OCI-LY1 (cell line): ENCODE measurements at regions not wholly inside any gene's neighbourhood (a gene's known extent, or its start where the extent isn't known, plus 50 kb on each side); places are given as distances from the start of the nearest gene placed in this dataset.

Source experiments
- H2AFZ ChIP-seq: fragments of 200-600 bp; sonication (generic), shearing (Covaris generic); 2 replicates; pipeline ENCODE4 v1.6.0; 2014; ENCODE audit warnings: antibody characterized with exemption, mild to moderate bottlenecking, low read length
- H3F3A ChIP-seq: fragments of 200-600 bp; sonication (generic), shearing (Covaris generic); 2 replicates; pipeline ENCODE4 v1.6.0; 2014; ENCODE audit warnings: mild to moderate bottlenecking, antibody characterized with exemption, low read length, moderate library complexity; ENCODE audit not compliant: insufficient read depth
- H3K27ac ChIP-seq: fragments of 200-600 bp; sonication (generic); 2 replicates; pipeline ENCODE4 v1.5.1; 2014; ENCODE audit warnings: low read length, mixed run types, mild to moderate bottlenecking, low read depth; ENCODE audit not compliant: poor library complexity, severe bottlenecking
- H3K27me3 ChIP-seq: fragments of 200-600 bp; sonication (generic); 2 replicates; pipeline ENCODE4 v1.6.0; 2014; ENCODE audit warnings: antibody characterized with exemption, mild to moderate bottlenecking, low read length, moderate library complexity; ENCODE audit not compliant: insufficient read depth
- H3K36me3 ChIP-seq: fragments of 200-600 bp; sonication (generic); 2 replicates; pipeline ENCODE4 v1.6.1; 2014; ENCODE audit warnings: mild to moderate bottlenecking, antibody characterized with exemption, low read length, moderate library complexity, mixed read lengths; ENCODE audit not compliant: insufficient read depth
- H3K4me1 ChIP-seq: fragments of 200-600 bp; sonication (generic); 2 replicates; pipeline ENCODE4 v1.5.1; 2014; ENCODE audit warnings: mild to moderate bottlenecking, low read length, moderate library complexity; ENCODE audit not compliant: insufficient read depth, severe bottlenecking
- H3K4me2 ChIP-seq: fragments of 200-600 bp; sonication (generic), shearing (Covaris generic); 2 replicates; pipeline ENCODE4 v1.6.1; 2014; ENCODE audit warnings: low read length
- H3K4me3 ChIP-seq: fragments of 200-600 bp; sonication (generic); 2 replicates; pipeline ENCODE4 v1.5.1; 2014; ENCODE audit warnings: low read length, low read depth, mild to moderate bottlenecking, mixed read lengths; ENCODE audit not compliant: poor library complexity, severe bottlenecking
- H3K79me2 ChIP-seq: fragments of 200-600 bp; shearing (Covaris generic); 2 replicates; pipeline ENCODE4 v1.6.1; 2016; ENCODE audit warnings: mixed run types, low read length, mixed read lengths; ENCODE audit not compliant: insufficient read depth
- H3K9ac ChIP-seq: fragments of 200-600 bp; sonication (generic), shearing (Covaris generic); 2 replicates; pipeline ENCODE4 v1.6.1; 2014; ENCODE audit warnings: mild to moderate bottlenecking, low read length, mixed read lengths
- H3K9me2 ChIP-seq: fragments of 200-600 bp; sonication (generic), shearing (Covaris generic); 2 replicates; pipeline ENCODE4 v1.6.1; 2014; ENCODE audit warnings: low read depth, mild to moderate bottlenecking, low read length, mixed read lengths
- H3K9me3 ChIP-seq: fragments of 200-600 bp; shearing (Covaris generic); 2 replicates; pipeline ENCODE4 v1.6.1; 2014; ENCODE audit warnings: low read length, mixed read lengths
- H4K20me1 ChIP-seq: fragments of 200-600 bp; sonication (generic), shearing (Covaris generic); 2 replicates; pipeline ENCODE4 v1.6.0; 2016; ENCODE audit warnings: mild to moderate bottlenecking, low read length; ENCODE audit not compliant: insufficient read depth
- EZH2 ChIP-seq: fragments of 200-600 bp; sonication (generic), shearing (Covaris generic); IDR thresholded peaks from 2 replicates; pipeline ENCODE4 v1.8.0; 2017; ENCODE audit warnings: borderline replicate concordance, mixed run types, mild to moderate bottlenecking, antibody characterized with exemption, low read length, moderate library complexity, mixed read lengths
- TF ChIP-seq, protein P1 (sequence below): fragments of 200-600 bp; sonication (generic), shearing (Covaris generic); IDR thresholded peaks from 2 replicates; pipeline ENCODE4 v1.5.1; 2017; ENCODE audit warnings: mild to moderate bottlenecking, antibody characterized with exemption, low read length, moderate library complexity, mixed read lengths

DNA sequence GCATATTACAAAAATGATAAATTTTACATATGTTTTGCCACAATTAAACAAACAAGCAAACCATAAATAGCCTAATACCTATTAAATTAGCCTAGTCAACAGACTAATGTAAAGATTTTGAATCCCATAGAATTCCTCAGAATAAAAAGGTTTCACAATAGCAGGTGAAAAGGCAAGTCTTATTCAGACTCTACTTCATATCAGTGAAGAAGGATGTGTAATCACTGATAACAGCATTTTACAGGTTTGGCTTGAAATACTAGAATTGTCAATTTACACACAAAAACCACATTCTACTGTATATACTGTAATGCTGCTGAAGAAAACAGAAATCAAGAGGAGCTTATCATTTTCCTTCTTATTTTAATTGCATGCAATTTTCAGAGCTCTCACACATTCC is 90.8 kb upstream of the SSTR1 start:
- 0 out of 2 replicates have a peak overlapping the region, but pooled peaks have one; percentile 22 for H2AFZ ChIP-seq
- H3K4me2 ChIP-seq: no peak overlapping the region
- H3K79me2 ChIP-seq: no peaks in the 10 kb centered on the region
- H3K27ac ChIP-seq: no peak overlapping the region
- no peaks in the 10 kb centered on the region for H3F3A ChIP-seq
- H3K9me3 ChIP-seq: peaks cover 14% of the 10 kb centered on the region
- no peak overlapping the region for H3K4me3 ChIP-seq
- H3K4me1 ChIP-seq: peaks cover 24% of the 10 kb centered on the region
- H3K36me3 ChIP-seq: no peaks in the 10 kb centered on the region; the same call in 1 of the 2 replicates
- no peaks in the 10 kb centered on the region for H4K20me1 ChIP-seq
- TF ChIP-seq, protein P1, sequence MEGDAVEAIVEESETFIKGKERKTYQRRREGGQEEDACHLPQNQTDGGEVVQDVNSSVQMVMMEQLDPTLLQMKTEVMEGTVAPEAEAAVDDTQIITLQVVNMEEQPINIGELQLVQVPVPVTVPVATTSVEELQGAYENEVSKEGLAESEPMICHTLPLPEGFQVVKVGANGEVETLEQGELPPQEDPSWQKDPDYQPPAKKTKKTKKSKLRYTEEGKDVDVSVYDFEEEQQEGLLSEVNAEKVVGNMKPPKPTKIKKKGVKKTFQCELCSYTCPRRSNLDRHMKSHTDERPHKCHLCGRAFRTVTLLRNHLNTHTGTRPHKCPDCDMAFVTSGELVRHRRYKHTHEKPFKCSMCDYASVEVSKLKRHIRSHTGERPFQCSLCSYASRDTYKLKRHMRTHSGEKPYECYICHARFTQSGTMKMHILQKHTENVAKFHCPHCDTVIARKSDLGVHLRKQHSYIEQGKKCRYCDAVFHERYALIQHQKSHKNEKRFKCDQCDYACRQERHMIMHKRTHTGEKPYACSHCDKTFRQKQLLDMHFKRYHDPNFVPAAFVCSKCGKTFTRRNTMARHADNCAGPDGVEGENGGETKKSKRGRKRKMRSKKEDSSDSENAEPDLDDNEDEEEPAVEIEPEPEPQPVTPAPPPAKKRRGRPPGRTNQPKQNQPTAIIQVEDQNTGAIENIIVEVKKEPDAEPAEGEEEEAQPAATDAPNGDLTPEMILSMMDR: no peak
- no peak for TF ChIP-seq EZH2
- no peaks in the 10 kb centered on the region for H3K9me2 ChIP-seq
- H3K9ac ChIP-seq: no peak overlapping the region
- no peaks in the 10 kb centered on the region for H3K27me3 ChIP-seq

DNA sequence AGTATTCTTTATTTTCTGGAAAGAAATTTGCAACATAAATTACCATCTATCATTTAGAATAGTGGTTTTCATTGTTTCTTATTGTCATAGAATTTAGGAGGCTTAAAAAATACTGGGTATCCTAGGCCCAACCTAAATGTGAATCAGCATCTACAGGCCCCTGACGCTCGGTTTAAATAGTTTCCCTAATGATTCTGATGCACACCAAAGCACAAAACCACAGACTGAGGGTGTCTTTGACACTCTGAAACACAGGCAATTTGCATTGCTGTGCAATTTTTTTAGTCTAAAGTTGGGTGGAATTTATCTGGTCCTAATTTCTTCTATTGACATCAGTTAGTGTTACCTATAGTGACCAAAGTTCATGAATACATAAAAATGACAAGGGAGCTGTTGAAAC is 87.6 kb upstream of the SSTR1 start:
- Histone ChIP-seq H3K4me3 (no peak overlapping the region), H3K36me3 (no peaks in the 10 kb centered on the region; the same call in 1 of the 2 replicates), H3K27ac (peak overlapping the region; percentile 100), H3K9me3 (peaks cover 14% of the 10 kb centered on the region), H3K9me2 (no peaks in the 10 kb centered on the region), H3F3A (no peaks in the 10 kb centered on the region), H3K9ac (peak overlapping the region; percentile 84; the same call in 1 of the 2 replicates), H3K4me2 (peak overlapping the region; percentile 63; the same call in 1 of the 2 replicates), H4K20me1 (no peaks in the 10 kb centered on the region), H2AFZ (no peak overlapping the region), H3K79me2 (no peaks in the 10 kb centered on the region), H3K4me1 (peaks cover 56% of the 10 kb centered on the region), H3K27me3 (no peaks in the 10 kb centered on the region)
- TF ChIP-seq, protein P1: no peak
- no peak for TF ChIP-seq EZH2

DNA sequence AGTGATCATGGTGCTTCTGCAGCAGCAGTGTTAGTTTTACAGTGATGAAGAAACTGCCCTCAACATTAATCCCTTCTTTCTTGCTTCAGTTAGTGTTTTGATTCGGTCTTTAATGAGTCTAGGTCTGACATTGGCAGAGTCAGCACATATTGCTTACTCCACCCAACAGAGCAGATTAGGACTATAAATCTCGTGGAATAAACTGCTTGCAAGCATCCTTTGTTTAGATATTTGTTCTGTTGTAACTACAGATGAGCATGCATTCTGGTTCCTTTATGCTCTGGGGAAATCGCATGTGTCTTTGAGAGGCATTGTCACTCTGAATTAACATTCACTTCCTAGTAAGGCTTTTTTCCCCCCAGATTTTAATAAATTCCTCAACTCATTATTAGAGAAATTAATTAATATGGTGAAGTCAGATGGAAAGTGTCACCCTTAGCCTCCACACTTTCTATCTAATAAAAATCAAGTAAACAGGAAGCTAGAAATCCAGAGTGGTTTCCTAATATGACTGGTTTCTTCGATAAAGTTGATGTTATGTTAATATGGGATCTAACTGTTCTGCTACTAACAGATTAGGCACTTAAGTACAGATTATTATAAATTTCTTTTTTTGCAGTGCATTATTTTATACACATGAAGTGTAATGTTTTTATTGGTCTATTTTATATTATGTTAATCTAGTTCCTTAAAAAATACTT is 86.2 kb upstream of the SSTR1 start:
- peak overlapping the region; percentile 84 for H3K9ac ChIP-seq
- H3K27me3 ChIP-seq: no peaks in the 10 kb centered on the region
- H3K4me2 ChIP-seq: peak overlapping the region; percentile 63
- peaks cover 14% of the 10 kb centered on the region for H3K9me3 ChIP-seq
- H3K79me2 ChIP-seq: no peaks in the 10 kb centered on the region
- TF ChIP-seq EZH2: no peak
- TF ChIP-seq, protein P1: no peak
- H2AFZ ChIP-seq: peak overlapping the region; percentile 86
- no peaks in the 10 kb centered on the region for H3K9me2 ChIP-seq
- H3F3A ChIP-seq: no peaks in the 10 kb centered on the region
- H3K27ac ChIP-seq: peak overlapping the region; percentile 100
- H3K36me3 ChIP-seq: no peaks in the 10 kb centered on the region; the same call in 1 of the 2 replicates
- peak overlapping the region; percentile 12 for H3K4me3 ChIP-seq
- H4K20me1 ChIP-seq: no peaks in the 10 kb centered on the region
- peaks cover 70% of the 10 kb centered on the region for H3K4me1 ChIP-seq
